NCI-H526 treated with DMSO at 0.1 percent for 48 hours (cell line): ENCODE measurements at regions not wholly inside any gene's neighbourhood (a gene's known extent, or its start where the extent isn't known, plus 50 kb on each side); places are given as distances from the start of the nearest gene placed in this dataset.
A peak's percentile ranks its signal among the peaks of the same experiment; 100 is the strongest.

Experiments
- DNase-seq: peaks from one replicate; lab custom pipeline; 2025; lab: John Stamatoyannopoulos, UW

GRCh38 chr2:134143568-134143967 is 110.3 kb upstream of the MGAT5 start:
- DNase-seq = no peak

DNA sequence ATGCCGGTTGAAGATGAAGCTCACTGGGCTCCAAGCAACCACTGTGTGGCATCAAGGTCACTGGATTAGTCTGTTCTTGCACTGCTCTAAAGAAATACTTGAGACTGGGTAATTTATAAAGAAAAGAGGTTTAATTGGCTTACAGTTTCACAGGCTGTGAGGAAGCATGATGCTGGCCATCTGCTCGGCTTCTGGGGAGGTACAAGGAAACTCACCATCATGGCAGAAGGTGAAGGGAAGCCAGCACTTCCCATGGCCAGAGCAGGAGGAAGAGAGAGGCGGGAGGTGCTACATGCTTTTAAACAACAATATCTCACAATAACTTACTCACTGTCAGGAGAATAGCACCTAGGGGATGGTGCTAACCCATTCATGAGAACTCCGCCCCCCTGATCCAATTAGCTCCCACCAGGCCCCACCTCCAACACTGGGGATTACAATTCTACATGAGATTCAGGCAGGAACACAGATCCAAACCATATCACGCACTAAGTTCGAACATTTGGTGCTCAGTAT is 109.7 kb upstream of the MGAT5 start:
- no peak for DNase-seq

- DNase-seq = no peak
Observed at GRCh38 chr2:134144651-134145050, 109.2 kb upstream of the MGAT5 start.

- DNase-seq = no peak
Observed at GRCh38 chr2:134145519-134145918, 108.4 kb upstream of the MGAT5 start.

DNA sequence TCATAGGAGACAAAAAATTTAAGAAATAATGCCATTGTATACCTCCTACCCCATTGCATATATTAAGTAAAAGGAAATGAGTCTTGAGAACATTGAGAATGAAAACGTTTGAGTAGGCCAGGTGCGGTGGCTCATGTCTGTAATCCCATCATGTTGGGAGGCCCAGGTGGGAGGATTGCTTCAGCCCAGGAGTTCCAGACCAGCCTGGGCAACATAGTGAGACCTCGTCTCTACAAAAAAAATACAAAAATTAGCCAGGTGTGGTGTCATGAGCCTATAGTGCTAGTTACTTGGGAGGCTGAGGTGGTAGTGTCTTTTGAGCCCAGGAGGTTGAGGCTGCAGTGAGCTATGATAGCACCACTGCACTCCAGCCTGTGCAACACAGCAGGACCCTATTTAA is 107.7 kb upstream of the MGAT5 start:
- DNase-seq = no peak

DNA sequence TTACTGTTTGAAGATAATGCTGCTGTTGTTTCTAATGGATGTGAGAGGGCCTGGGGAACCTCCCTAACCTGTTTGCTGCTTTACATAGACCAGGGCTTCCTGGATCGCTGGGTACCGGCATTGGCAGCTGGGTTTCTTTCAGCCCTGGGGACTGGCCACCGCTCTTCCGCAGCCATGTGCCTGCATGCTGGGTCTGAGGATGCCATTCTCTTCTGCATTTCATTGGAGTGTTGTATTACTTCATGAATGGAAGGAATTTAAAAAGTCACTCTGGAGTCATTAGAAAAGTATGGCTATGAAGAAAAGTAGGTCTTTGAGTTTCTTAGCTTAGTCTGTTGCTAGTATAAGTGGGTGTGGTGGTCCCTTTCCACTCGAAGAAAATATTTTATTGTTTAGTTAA is 107.3 kb upstream of the MGAT5 start:
- peak; percentile 93 for DNase-seq

GRCh38 chr2:134148172-134148571 is 105.7 kb upstream of the MGAT5 start:
- no peak for DNase-seq

DNA sequence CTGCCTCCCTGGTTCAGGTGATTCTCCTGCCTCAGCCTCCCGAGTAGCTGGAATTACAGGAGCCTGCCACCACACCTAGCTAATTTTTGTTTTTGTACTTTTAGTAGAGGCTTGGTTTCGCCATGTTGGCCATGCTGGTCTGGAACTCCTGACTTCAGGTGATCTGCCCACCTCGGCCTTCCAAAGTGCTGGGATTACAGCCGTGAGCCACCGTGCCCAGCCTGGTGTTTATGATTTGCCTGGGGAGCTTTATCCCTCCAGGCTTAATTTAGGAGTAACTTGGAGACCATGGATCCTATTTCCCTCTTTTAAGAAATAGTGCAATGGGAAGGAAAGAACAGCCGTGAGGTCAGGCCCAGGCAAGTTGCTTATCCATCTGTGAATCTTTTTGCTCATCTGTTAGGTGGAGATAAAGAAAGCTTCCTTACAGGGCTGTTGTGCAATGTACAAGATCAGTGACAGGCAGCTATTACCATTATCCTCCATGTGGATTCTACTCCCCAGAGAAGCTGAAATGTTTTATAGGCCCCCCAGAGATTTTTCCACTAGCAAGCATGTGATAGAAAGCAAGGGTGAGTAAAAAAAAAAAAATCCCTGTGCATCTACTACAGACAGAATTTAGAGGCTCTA is 104.9 kb upstream of the MGAT5 start:
- no peak for DNase-seq

- no peak for DNase-seq
Observed at GRCh38 chr2:134149904-134150303, 104.0 kb upstream of the MGAT5 start.

GRCh38 chr2:134150760-134151159 is 103.1 kb upstream of the MGAT5 start:
- no peak for DNase-seq

DNA sequence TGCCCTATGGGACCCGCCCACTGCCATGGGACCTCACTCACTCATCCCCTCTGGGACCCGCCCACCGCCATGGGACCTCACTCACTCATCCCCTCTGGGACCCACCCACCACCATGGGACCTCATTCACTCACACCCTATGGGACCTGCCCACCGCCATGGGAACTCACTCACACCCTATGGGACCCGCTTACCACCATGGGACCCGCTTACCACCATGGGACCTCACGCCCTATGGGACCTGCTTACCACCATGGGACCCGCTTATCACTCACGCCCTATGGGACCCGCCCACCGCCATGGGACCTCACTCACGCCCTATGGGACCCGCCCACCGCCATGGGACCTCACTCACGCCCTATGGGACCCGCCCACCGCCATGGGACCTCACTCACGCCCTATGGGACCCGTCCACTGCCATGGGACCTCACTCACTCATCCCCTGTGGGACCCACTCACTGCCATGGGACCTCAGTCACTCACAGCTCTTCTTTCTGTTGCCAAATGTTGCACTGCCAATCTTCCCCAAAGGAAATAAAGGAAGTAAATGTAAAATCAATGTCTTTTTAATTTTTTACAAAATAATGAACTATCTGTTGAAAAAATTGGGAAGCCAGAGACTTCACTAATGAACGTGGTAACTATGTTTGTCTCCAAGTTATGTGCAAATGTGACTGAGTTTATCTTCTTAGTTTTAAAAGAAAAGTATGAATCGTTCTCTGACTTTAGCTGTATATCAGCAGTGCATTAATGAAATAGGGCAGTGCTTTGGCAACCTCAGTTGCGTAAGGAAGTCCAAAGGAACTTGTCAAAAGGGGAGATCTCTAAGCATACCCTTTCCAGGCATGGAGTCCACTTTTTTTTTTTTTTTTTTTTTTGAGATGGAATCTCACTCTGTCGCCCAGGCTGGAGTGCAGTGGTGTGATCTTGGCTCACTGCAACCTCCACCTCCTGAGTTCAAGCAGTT is 101.5 kb upstream of the MGAT5 start:
- no peak for DNase-seq

GRCh38 chr2:134153294-134153880 is 100.5 kb upstream of the MGAT5 start:
- no peak for DNase-seq

- peak; percentile 24 for DNase-seq
Observed at GRCh38 chr2:134154246-134154645, 99.6 kb upstream of the MGAT5 start.

- DNase-seq = peak; percentile 49
Observed at GRCh38 chr2:134155134-134155533, 98.7 kb upstream of the MGAT5 start.

DNA sequence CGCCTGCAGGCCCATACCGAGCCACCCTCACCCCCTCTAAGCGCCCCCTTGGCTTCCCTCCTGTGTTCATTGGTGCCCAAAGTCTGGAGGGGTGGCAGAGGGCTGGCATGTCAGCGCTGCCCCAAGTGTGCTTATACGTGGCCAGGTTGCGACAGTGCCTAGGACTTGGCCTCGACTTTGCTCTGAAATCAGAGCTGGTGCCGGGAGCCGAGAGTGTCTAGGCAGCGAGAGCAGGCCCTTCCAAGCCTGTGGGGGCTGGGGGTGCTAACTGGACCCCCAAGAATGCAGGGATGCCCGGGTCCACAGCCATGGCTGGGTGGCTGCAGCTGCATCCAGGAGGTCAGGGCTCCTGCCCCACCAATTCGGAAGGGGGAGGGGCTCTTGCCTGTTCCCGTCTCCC is 95.6 kb upstream of the MGAT5 start:
- no peak for DNase-seq

GRCh38 chr2:134161170-134161547 is 92.7 kb upstream of the MGAT5 start:
- no peak for DNase-seq

GRCh38 chr2:134163336-134163735 is 90.5 kb upstream of the MGAT5 start:
- DNase-seq = no peak

DNA sequence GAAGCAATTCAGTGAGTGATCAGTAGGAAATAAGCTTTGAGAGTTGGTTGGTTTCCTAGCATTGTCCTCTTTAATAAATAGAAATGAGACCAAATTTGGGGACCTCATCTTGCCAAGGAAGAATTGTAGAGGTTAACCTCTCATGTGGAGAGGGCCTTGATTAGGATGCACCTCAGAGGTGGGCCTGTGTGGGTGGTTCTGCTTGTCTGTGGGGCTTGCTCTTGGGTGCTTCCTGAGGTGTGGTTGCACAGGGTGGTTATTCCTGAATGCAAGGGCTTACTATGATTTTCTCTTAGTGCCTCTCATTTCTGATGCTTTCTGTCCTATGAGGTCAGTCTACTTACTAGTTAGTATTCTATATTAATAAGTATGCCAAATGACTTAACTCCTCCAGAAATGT is 89.6 kb upstream of the MGAT5 start:
- no peak for DNase-seq

DNA sequence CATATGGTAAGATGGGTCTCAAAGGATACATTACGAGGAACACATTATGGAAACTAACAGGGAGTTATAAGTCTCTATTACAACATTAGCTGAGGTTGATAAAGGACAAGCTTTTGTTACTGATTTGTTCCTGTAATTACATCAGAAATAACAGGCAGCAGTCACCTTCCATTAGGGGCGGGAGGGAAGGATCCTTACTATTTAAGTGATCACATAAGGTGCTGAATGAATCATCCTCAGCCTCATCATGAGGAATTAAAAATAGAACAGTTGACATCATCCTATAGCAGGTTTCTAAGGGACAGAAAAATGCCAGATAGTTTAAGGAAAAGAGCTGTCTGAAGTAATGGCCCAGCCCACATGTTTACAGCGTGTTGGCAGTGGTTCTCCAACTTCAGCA is 86.9 kb upstream of the MGAT5 start:
- no peak for DNase-seq

DNA sequence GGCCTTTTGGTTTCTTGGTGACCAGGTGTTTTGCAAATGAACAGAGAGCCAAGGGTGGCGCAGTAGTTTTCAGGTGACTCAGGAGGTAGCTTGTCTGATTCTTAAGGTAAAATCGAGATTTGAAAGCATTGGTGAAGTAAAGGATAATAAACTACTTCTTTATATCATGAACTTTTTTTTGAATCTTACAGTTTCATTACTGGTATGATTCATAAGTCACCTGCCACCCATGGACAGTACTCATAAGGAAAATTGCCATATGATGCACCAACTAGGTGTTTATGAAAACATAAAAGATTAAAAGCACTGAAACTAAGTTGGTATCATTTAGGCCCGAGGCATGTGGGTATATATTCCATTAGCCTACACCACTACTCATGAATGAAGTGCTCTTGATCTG is 84.1 kb upstream of the MGAT5 start:
- no peak for DNase-seq

DNA sequence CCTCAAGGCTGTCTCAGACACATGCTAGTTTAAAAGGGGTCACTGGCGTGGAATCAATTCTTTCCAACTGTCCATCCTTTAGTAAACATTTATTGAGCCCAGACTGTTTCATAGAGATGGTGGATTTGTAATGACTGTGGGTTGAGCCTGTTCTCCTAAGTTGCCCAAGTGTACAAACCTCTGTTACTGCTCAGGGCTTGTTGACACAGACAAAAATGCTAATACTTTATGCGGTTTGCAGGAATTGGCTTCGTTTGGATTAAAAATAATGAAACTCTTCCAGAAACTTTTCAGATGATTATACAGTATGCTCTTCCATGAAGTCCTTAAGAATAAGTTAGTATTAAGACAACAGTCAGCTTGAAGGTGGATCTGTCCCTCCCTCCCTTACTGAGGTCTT is 83.6 kb upstream of the MGAT5 start:
- no peak for DNase-seq

DNA sequence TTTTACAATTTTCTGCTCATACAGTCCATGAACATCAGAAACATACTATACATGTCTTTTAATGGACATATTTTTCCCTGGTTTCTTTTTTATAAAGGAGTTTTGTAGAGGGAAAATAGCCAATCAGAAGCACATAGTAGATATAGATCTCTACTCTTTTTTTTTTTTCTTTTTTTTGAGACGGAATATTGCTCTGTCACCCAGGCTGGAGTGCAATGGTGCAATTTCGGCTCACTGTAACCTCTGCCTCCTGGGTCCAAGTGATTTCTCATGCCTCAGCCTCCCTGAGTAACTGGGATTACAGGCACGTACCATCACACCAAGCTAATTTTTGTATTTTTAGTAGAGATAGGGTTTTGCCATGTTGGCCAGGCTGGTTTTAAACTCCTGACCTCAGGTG is 83.2 kb upstream of the MGAT5 start:
- no peak for DNase-seq
